GM21528 (cell line): ENCODE measurements at regions not wholly inside any gene's neighbourhood (a gene's known extent, or its start where the extent isn't known, plus 50 kb on each side); places are given as distances from the start of the nearest gene placed in this dataset.

Experiments used
- ATAC-seq: cut with Tn5 transposase; IDR thresholded peaks from one replicate; pipeline ENCODE4 v1.9.1; 2021; ENCODE audit warnings: mild to moderate bottlenecking, moderate library complexity; ENCODE audit not compliant: unreplicated experiment, low FRiP score

- no peak for ATAC-seq
Observed at GRCh38 chr19:28502879-28503734, 709.8 kb downstream of the UQCRFS1 start.

DNA sequence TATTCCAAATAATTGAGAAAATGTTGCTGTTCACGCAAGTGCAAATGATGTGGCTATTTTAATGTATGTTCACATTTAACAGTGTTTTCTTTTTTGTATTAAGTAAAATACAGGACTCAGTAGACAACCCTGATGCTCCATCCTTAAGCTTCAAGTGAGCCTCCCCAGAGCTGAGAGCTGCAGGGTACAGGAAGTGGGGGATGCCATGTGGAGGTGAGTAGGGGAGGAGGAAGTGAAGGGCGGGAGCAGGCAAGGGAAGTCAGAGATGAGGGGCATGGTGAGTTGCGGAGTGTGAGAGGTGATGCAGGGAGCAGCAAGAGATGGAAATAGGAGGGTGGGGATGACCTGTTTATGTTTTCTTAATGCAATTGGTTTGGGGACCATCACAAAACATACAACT lies 711.0 kb downstream of the UQCRFS1 start:
- ATAC-seq: no peak

GRCh38 chr19:28500982-28501630 lies 711.8 kb downstream of the UQCRFS1 start:
- no peak for ATAC-seq

- no peak for ATAC-seq
Observed at GRCh38 chr19:28500296-28500695, 712.7 kb downstream of the UQCRFS1 start.

DNA sequence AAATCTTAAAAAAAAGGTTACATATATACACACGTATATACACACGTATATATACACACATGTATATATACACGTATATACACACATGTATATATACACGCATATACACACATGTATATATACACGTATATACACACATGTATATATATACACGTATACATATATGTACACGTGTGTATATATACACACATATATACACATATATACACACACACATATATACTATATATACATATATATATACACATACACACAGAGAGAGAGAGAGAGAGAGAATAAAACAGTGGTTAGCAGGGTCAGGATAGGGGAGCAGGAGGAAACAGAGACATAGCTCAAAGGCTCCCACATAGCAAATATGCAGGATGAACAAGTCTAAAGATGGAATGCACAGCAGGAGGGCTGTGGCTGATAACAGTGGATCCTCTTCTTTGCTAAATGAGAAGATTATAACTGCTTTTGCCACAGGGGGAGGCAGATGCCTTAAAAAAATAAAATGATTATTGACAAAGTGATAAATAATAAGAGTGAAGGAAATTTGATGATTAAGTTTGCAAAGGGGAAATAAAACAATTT lies 714.5 kb downstream of the UQCRFS1 start:
- ATAC-seq: no peak

DNA sequence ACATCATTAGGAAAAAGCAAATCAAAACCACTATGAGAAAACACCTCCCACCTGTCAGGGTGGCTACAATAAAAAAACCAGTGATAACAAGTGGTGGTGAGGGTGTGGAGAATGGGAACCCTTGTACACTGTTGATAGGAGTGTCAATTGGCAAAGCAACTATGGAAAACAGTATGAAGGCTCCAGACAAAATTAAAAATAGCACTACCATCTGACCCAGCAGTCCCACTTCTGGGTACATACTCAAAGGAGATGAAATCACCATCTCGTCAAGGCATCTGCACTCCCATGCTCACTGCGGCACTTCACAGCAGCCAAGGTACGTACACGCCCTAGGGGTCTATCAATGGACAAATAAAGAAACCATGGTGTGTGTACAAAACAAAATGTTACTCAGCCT lies 715.1 kb downstream of the UQCRFS1 start:
- ATAC-seq: no peak

DNA sequence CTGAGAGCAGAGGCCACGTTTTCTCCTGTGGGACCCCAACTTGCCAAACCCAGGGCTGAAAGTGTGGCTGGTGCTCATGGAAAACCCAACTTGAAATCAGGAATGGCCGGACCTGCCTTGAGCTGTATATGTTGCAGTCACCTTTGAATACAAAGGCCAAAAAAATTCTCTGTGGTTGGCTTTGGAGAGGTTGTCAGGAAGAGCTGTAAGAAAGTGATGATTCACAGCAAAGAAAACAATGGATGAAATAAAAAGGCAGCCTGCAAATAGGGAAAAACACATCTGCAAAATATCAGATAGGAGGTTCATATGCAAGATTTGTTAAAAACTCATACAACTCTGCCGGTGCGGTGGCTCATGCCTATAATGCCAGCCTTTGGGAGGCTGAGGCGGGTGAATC lies 715.8 kb downstream of the UQCRFS1 start:
- no peak for ATAC-seq

- ATAC-seq: no peak
Observed at GRCh38 chr19:28495046-28495445, 717.9 kb downstream of the UQCRFS1 start.

GRCh38 chr19:28494461-28494860 lies 718.5 kb downstream of the UQCRFS1 start:
- no peak for ATAC-seq

DNA sequence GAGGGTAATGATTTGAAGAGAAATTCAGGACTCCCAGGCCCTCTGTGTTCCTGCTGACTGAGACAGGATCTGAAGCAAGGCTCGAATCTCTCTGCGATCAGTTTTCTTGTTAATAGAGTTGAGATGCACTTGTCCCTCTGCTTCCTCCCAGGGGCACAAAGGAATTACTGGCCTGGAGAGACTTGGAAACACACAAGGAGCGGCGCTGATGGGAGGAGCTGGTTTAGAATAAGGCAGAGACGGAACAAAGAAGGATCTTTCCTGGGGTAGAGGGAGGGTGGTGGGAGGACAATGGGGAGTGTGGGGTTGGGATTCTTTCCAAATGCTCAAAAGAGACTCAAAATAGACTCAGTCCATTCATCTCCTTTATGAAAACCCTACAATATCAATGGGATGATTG lies 719.1 kb downstream of the UQCRFS1 start:
- ATAC-seq: no peak

GRCh38 chr19:28492621-28493020 lies 720.3 kb downstream of the UQCRFS1 start:
- no peak for ATAC-seq

DNA sequence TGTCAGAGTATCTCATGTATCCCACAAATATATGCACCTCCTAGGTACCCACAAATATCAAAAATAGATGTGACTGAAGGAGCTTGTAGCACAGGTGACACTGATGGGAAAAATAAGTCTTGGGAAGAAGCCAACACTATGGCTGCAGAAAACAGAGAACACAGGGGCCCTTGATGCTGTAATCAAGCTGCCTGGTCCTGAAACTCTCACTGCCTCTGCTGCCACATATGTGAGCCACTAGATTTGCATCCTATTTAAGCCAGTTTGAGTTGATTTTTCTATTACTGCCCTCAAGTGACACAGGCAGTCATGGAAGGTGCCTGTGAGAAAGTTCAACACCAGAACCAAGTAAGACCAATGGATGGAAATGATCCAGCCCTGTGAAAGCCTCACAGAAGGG lies 720.8 kb downstream of the UQCRFS1 start:
- no peak for ATAC-seq

- ATAC-seq: no peak
Observed at GRCh38 chr19:28489776-28490175, 723.2 kb downstream of the UQCRFS1 start.

- ATAC-seq: no peak
Observed at GRCh38 chr19:28489126-28489660, 723.8 kb downstream of the UQCRFS1 start.

GRCh38 chr19:28487999-28488398 lies 725.0 kb downstream of the UQCRFS1 start:
- ATAC-seq: no peak

- ATAC-seq: no peak
Observed at GRCh38 chr19:28486926-28487325, 726.0 kb downstream of the UQCRFS1 start.

DNA sequence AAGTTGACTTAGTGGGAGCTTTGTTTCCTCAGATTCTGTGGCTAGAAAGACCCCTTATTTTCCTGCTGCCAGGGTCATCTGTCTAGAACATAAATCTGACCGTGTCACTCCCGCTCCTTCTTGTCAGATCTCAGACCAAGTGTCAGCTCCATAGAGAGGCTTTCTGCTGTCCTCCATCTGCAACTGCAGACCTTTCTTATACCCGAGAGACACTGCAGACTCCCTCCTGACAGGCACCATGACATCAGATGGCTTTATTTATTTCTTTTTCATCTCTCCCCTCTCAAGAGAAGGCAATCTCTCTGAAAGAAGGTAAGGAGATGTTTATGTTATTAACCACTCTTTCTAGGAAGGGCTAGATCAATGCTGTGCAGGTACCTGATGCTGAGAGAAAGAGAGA lies 726.5 kb downstream of the UQCRFS1 start:
- no peak for ATAC-seq

- no peak for ATAC-seq
Observed at GRCh38 chr19:28485292-28485691, 727.7 kb downstream of the UQCRFS1 start.

DNA sequence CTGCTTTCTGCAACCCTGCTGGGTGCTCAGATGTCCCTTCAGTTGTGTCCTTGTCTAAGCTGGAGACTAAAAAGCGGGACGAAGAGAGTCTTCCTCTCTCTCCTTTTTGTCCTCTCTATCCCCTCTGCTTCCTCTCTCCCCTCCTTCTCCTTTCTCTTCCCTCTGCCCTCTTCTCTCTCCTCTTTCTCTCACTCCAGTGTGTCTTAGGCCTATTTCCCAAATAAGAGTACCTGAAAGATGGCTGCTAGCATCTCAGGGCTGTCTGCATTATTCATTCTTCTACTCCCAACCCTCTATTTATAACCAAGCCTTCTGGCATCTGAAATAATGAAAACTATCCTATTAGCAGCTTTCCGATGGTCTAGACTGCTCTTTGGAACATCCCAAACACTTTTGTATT lies 729.8 kb downstream of the UQCRFS1 start:
- ATAC-seq: no peak

- ATAC-seq: no peak
Observed at GRCh38 chr19:28482221-28482620, 730.7 kb downstream of the UQCRFS1 start.

DNA sequence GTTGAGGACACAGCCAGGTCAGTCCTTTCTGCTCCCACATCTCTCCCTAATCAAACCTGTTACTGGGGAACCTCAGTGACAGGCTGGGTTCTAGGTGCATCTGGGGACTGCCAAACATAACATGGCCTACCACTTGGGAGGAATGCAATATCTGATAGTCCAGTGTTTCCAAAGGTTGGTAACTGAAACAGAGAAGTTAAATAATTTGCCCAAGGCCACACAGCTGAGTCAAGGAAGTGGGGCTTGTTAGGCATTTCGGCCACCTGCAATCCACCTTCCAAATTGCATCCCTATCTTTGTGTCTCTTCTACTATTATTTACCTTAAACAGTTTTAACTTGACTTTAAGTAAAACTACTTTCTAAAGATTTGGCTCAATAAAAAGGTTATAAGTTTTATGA lies 731.3 kb downstream of the UQCRFS1 start:
- no peak for ATAC-seq
